ENCODE measurements at regions not wholly inside any gene's neighbourhood (a gene's known extent, or its start where the extent isn't known, plus 50 kb on each side); places are given as distances from the start of the nearest gene placed in this dataset.
A peak's percentile ranks its signal among the peaks of the same experiment; 100 is the strongest.

DNA sequence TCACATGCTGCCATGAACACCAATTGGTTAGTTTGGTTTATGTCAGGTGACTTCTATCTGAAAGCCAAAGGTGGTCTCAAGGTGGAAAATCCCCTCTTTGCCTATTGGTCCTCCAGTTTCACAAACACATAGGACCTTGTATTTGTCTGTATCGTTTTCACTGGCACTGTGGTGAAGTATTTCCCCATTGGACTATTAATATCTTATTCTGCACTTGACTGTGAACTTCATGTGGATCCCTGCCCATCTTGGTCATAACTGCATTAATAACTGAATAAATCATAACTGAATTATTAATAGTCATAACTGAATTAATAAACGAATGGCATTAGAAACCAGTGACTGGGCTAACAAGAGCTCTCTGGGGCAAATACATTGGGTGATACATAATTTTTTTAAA lies 341.3 kb upstream of the ADAMTS9 start:
- Histone ChIP-seq H3K36me3 (ENCODE audit: control insufficient read depth, insufficient read depth, low read length) (no peaks in the 10 kb centered on the region), H3K4me3 (ENCODE audit: low read length) (no peak overlapping the region), H3K4me1 (ENCODE audit: control insufficient read depth, insufficient read depth, low read length) (no peaks in the 10 kb centered on the region), H3K9me3 (ENCODE audit: control insufficient read depth, low read length) (no peaks in the 10 kb centered on the region), H3K27ac (ENCODE audit: low read depth, low read length) (no peak overlapping the region), H3K9ac (ENCODE audit: extremely low read depth, low read length, poor library complexity, severe bottlenecking) (no peak overlapping the region), H3K27me3 (ENCODE audit: control insufficient read depth, insufficient read depth, low read length, poor library complexity, severe bottlenecking) (no peaks in the 10 kb centered on the region)
- no peak for DNase-seq
- no peak for TF ChIP-seq CTCF (conservative IDR thresholded peaks at IDR 0.05)
- Mint-ChIP-seq H3K27me3 (ENCODE audit: insufficient read depth) (no peaks in the 10 kb centered on the region), H3K36me3 (ENCODE audit: low read depth) (no peaks in the 10 kb centered on the region), H3K4me3 (no peak overlapping the region), H3K9me3 (no peaks in the 10 kb centered on the region), H3K4me1 (peaks cover 8% of the 10 kb centered on the region), H3K27ac (no peak overlapping the region)
- WGBS, 2 experiments (ENCODE audit: insufficient coverage in 1 of 2, insufficient read length in 1 of 2), result 81% methylated on average over 2 of the region's 2 CpGs; no CpG with 5 or more reads in 1 of the 2 experiments

GRCh38 chr3:65028024-65028423 lies 340.2 kb upstream of the ADAMTS9 start:
- Mint-ChIP-seq H3K4me3 (no peak overlapping the region), H3K4me1 (peaks cover 8% of the 10 kb centered on the region), H3K27ac (no peak overlapping the region), H3K36me3 (ENCODE audit: low read depth) (no peaks in the 10 kb centered on the region), H3K9me3 (no peaks in the 10 kb centered on the region), H3K27me3 (ENCODE audit: insufficient read depth) (no peaks in the 10 kb centered on the region)
- Histone ChIP-seq H3K4me1 (ENCODE audit: control insufficient read depth, insufficient read depth, low read length) (no peaks in the 10 kb centered on the region), H3K4me3 (ENCODE audit: low read length) (no peak overlapping the region), H3K9me3 (ENCODE audit: control insufficient read depth, low read length) (no peaks in the 10 kb centered on the region), H3K27me3 (ENCODE audit: control insufficient read depth, insufficient read depth, low read length, poor library complexity, severe bottlenecking) (no peaks in the 10 kb centered on the region), H3K9ac (ENCODE audit: extremely low read depth, low read length, poor library complexity, severe bottlenecking) (no peak overlapping the region), H3K27ac (ENCODE audit: low read depth, low read length) (no peak overlapping the region), H3K36me3 (ENCODE audit: control insufficient read depth, insufficient read depth, low read length) (no peaks in the 10 kb centered on the region)
- TF ChIP-seq CTCF (conservative IDR thresholded peaks at IDR 0.05), result no peak
- DNase-seq, result no peak
- WGBS, 2 experiments (ENCODE audit: insufficient coverage in 1 of 2, insufficient read length in 1 of 2), result 93% methylated on average over 2 of the region's 2 CpGs; no CpG with 5 or more reads in 1 of the 2 experiments

GRCh38 chr3:65027335-65027734 lies 339.5 kb upstream of the ADAMTS9 start:
- Mint-ChIP-seq H3K27me3 (ENCODE audit: insufficient read depth) (no peaks in the 10 kb centered on the region), H3K36me3 (ENCODE audit: low read depth) (no peaks in the 10 kb centered on the region), H3K27ac (peak overlapping the region; percentile 36), H3K9me3 (no peaks in the 10 kb centered on the region), H3K4me3 (no peak overlapping the region), H3K4me1 (peaks cover 8% of the 10 kb centered on the region)
- no peaks in the 10 kb centered on the region for H3K4me1 ChIP-seq (ENCODE audit: control insufficient read depth, insufficient read depth, low read length)
- no peak for DNase-seq
- H3K9me3 ChIP-seq (ENCODE audit: control insufficient read depth, low read length), result no peaks in the 10 kb centered on the region
- no peaks in the 10 kb centered on the region for H3K27me3 ChIP-seq (ENCODE audit: control insufficient read depth, insufficient read depth, low read length, poor library complexity, severe bottlenecking)
- no peaks in the 10 kb centered on the region for H3K36me3 ChIP-seq (ENCODE audit: control insufficient read depth, insufficient read depth, low read length)
- no peak overlapping the region for H3K4me3 ChIP-seq (ENCODE audit: low read length)
- no peak overlapping the region for H3K9ac ChIP-seq (ENCODE audit: extremely low read depth, low read length, poor library complexity, severe bottlenecking)
- no peak overlapping the region for H3K27ac ChIP-seq (ENCODE audit: low read depth, low read length)
- no peak for TF ChIP-seq CTCF (conservative IDR thresholded peaks at IDR 0.05)
- WGBS, 2 experiments (ENCODE audit: insufficient coverage in 1 of 2, insufficient read length in 1 of 2), result 89 to 90% methylated on average over 5 to 8 of the region's 8 CpGs

All from endodermal cell (in vitro differentiated cells).